ENCODE measurements at regions not wholly inside any gene's neighbourhood (a gene's known extent, or its start where the extent isn't known, plus 50 kb on each side); places are given as distances from the start of the nearest gene placed in this dataset.

GRCh38 chr2:42942990-42943493 is 150.7 kb upstream of the HAAO start:
- ChIA-PET CTCF (interaction anchor here (0.5 to 1.2 kb wide), 3 partner anchors 9 to 637 kb away, joined by 3 to 6 read pairs (median 5); no protein-coding TSS in a partner anchor), POLR2A (no interaction called here)
- Histone ChIP-seq H3K9me3 (no peaks in the 10 kb centered on the region), H3K4me1 (ENCODE audit: control insufficient read depth in 1 of 2, extremely low read depth in 1 of 2, insufficient read depth in 2 of 2, low read length in 2 of 2) (no peaks in the 10 kb centered on the region), H3K36me3 (ENCODE audit: control insufficient read depth in 2 of 2, extremely low read depth in 1 of 2, insufficient read depth in 1 of 2, low read length in 1 of 2) (no peaks in the 10 kb centered on the region), H3K4me3 (ENCODE audit: control insufficient read depth in 1 of 2, extremely low read depth in 1 of 2, low read length in 1 of 2) (no peak overlapping the region), H3K27ac (ENCODE audit: low read length) (no peak overlapping the region), H3K27me3 (replicated peaks in 1 of 2; ENCODE audit: control insufficient read depth in 2 of 2, extremely low read depth in 1 of 2, insufficient read depth in 2 of 2, low read length in 1 of 2) (peaks cover 0 to 12% of the 10 kb centered on the region in 2 experiments)
- ATAC-seq (replicated peaks in 1 of 4): no peak
- DNase-seq: no peak
- Mint-ChIP-seq H3K36me3 (no peaks in the 10 kb centered on the region), H3K27ac (no peak overlapping the region), H3K27me3 (no peaks in the 10 kb centered on the region), H3K9me3 (no peaks in the 10 kb centered on the region), H3K4me3 (no peak overlapping the region), H3K4me1 (peaks cover 0 to 5% (median 2%) of the 10 kb centered on the region in 3 donors)
- 93% methylated on average over 6 of the region's 13 CpGs for WGBS (ENCODE audit: insufficient coverage)

GRCh38 chr2:42942214-42942989 is 150.0 kb upstream of the HAAO start:
- H3K36me3 ChIP-seq (ENCODE audit: control insufficient read depth in 2 of 2, extremely low read depth in 1 of 2, insufficient read depth in 1 of 2, low read length in 1 of 2): no peaks in the 10 kb centered on the region
- DNase-seq: no peak
- H3K9me3 ChIP-seq: no peaks in the 10 kb centered on the region
- WGBS (ENCODE audit: insufficient coverage): 83% methylated on average over 5 of the region's 8 CpGs
- no peaks in the 10 kb centered on the region for H3K9me3 Mint-ChIP-seq
- no peaks in the 10 kb centered on the region for H3K4me1 ChIP-seq (ENCODE audit: control insufficient read depth in 1 of 2, extremely low read depth in 1 of 2, insufficient read depth in 2 of 2, low read length in 2 of 2)
- H3K4me3 ChIP-seq (ENCODE audit: control insufficient read depth in 1 of 2, extremely low read depth in 1 of 2, low read length in 1 of 2): no peak overlapping the region
- H3K27ac Mint-ChIP-seq: no peak overlapping the region
- no peak overlapping the region for H3K4me3 Mint-ChIP-seq
- no peak for ATAC-seq (replicated peaks in 1 of 4)
- H3K4me1 Mint-ChIP-seq: peaks cover 0 to 5% (median 2%) of the 10 kb centered on the region in 3 donors
- CTCF ChIA-PET: interaction anchor here (0.5 to 1.1 kb wide), 4 partner anchors 10 to 1265 kb away, joined by 3 to 6 read pairs (median 4); no protein-coding TSS in a partner anchor
- POLR2A ChIA-PET: no interaction called here
- H3K27me3 ChIP-seq (replicated peaks in 1 of 2; ENCODE audit: control insufficient read depth in 2 of 2, extremely low read depth in 1 of 2, insufficient read depth in 2 of 2, low read length in 1 of 2): peaks cover 0 to 12% of the 10 kb centered on the region in 2 experiments
- no peak overlapping the region for H3K27ac ChIP-seq (ENCODE audit: low read length)
- no peaks in the 10 kb centered on the region for H3K36me3 Mint-ChIP-seq
- no peaks in the 10 kb centered on the region for H3K27me3 Mint-ChIP-seq

GRCh38 chr2:42941633-42942176 is 149.3 kb upstream of the HAAO start:
- Histone ChIP-seq H3K27ac (ENCODE audit: low read length) (no peak overlapping the region), H3K36me3 (ENCODE audit: control insufficient read depth in 2 of 2, extremely low read depth in 1 of 2, insufficient read depth in 1 of 2, low read length in 1 of 2) (no peaks in the 10 kb centered on the region), H3K27me3 (replicated peaks in 1 of 2; ENCODE audit: control insufficient read depth in 2 of 2, extremely low read depth in 1 of 2, insufficient read depth in 2 of 2, low read length in 1 of 2) (peaks cover 0 to 15% of the 10 kb centered on the region in 2 experiments), H3K4me3 (ENCODE audit: control insufficient read depth in 1 of 2, extremely low read depth in 1 of 2, low read length in 1 of 2) (no peak overlapping the region), H3K4me1 (ENCODE audit: control insufficient read depth in 1 of 2, extremely low read depth in 1 of 2, insufficient read depth in 2 of 2, low read length in 2 of 2) (no peaks in the 10 kb centered on the region), H3K9me3 (no peaks in the 10 kb centered on the region)
- no peak overlapping the region for H3K4me3 Mint-ChIP-seq
- POLR2A ChIA-PET: no interaction called here
- H3K27ac Mint-ChIP-seq: no peak overlapping the region
- CTCF ChIA-PET: interaction anchor here (0.5 to 1.1 kb wide), 3 partner anchors 9 to 1266 kb away, joined by 3 to 5 read pairs (median 3); no protein-coding TSS in a partner anchor
- ATAC-seq (replicated peaks in 1 of 4): no peak
- no peaks in the 10 kb centered on the region for H3K36me3 Mint-ChIP-seq
- DNase-seq: no peak
- H3K27me3 Mint-ChIP-seq: no peaks in the 10 kb centered on the region
- 100% methylated on average over 3 of the region's 3 CpGs for WGBS (ENCODE audit: insufficient coverage)
- no peaks in the 10 kb centered on the region for H3K9me3 Mint-ChIP-seq
- H3K4me1 Mint-ChIP-seq: peaks cover 0 to under 1% (median 0%) of the 10 kb centered on the region in 3 donors

GRCh38 chr2:42939411-42940206 is 147.2 kb upstream of the HAAO start:
- Histone ChIP-seq H3K9me3 (no peaks in the 10 kb centered on the region), H3K27ac (ENCODE audit: low read length) (no peak overlapping the region), H3K36me3 (ENCODE audit: control insufficient read depth in 2 of 2, extremely low read depth in 1 of 2, insufficient read depth in 1 of 2, low read length in 1 of 2) (no peaks in the 10 kb centered on the region), H3K27me3 (replicated peaks in 1 of 2; ENCODE audit: control insufficient read depth in 2 of 2, extremely low read depth in 1 of 2, insufficient read depth in 2 of 2, low read length in 1 of 2) (peaks cover 0 to 11% of the 10 kb centered on the region in 2 experiments), H3K4me1 (ENCODE audit: control insufficient read depth in 1 of 2, extremely low read depth in 1 of 2, insufficient read depth in 2 of 2, low read length in 2 of 2) (no peaks in the 10 kb centered on the region), H3K4me3 (ENCODE audit: control insufficient read depth in 1 of 2, extremely low read depth in 1 of 2, low read length in 1 of 2) (no peak overlapping the region)
- ChIA-PET CTCF (no interaction called here), POLR2A (no interaction called here)
- Mint-ChIP-seq H3K9me3 (no peaks in the 10 kb centered on the region), H3K4me3 (no peak overlapping the region), H3K27ac (no peak overlapping the region), H3K27me3 (no peaks in the 10 kb centered on the region), H3K4me1 (no peaks in the 10 kb centered on the region), H3K36me3 (no peaks in the 10 kb centered on the region)
- WGBS (ENCODE audit: insufficient coverage): 76% methylated on average over 8 of the region's 11 CpGs
- DNase-seq (no peak), ATAC-seq (replicated peaks in 1 of 4) (no peak)

GRCh38 chr2:42938671-42939370 is 146.4 kb upstream of the HAAO start:
- Mint-ChIP-seq H3K27me3 (no peaks in the 10 kb centered on the region), H3K36me3 (no peaks in the 10 kb centered on the region), H3K9me3 (no peaks in the 10 kb centered on the region), H3K4me3 (no peak overlapping the region), H3K4me1 (no peaks in the 10 kb centered on the region), H3K27ac (no peak overlapping the region)
- H3K4me1 ChIP-seq (ENCODE audit: control insufficient read depth in 1 of 2, extremely low read depth in 1 of 2, insufficient read depth in 2 of 2, low read length in 2 of 2): no peaks in the 10 kb centered on the region
- POLR2A ChIA-PET: no interaction called here
- 85% methylated on average over 3 of the region's 3 CpGs for WGBS (ENCODE audit: insufficient coverage)
- no peak overlapping the region for H3K4me3 ChIP-seq (ENCODE audit: control insufficient read depth in 1 of 2, extremely low read depth in 1 of 2, low read length in 1 of 2)
- CTCF ChIA-PET: interaction anchor here in 1 of 2 donors (1.5 kb wide), 1 partner anchor 545 kb away, joined by 3 read pairs; no protein-coding TSS in a partner anchor
- ATAC-seq (replicated peaks in 1 of 4) (no peak), DNase-seq (no peak)
- no peaks in the 10 kb centered on the region for H3K9me3 ChIP-seq
- H3K36me3 ChIP-seq (ENCODE audit: control insufficient read depth in 2 of 2, extremely low read depth in 1 of 2, insufficient read depth in 1 of 2, low read length in 1 of 2): no peaks in the 10 kb centered on the region
- H3K27ac ChIP-seq (ENCODE audit: low read length): no peak overlapping the region
- H3K27me3 ChIP-seq (replicated peaks in 1 of 2; ENCODE audit: control insufficient read depth in 2 of 2, extremely low read depth in 1 of 2, insufficient read depth in 2 of 2, low read length in 1 of 2): peaks cover 0 to 12% of the 10 kb centered on the region in 2 experiments

Data from T-cell (primary cell).